H9 (cell line): ENCODE measurements at regions not wholly inside any gene's neighbourhood (a gene's known extent, or its start where the extent isn't known, plus 50 kb on each side); places are given as distances from the start of the nearest gene placed in this dataset.

Experiments
- DNase-seq: peaks from one replicate; pipeline ENCODE4 v3.0.0-alpha.2; 2017
- H2AFZ ChIP-seq: one replicate; pipeline ENCODE4 v1.6.1; 2013; ENCODE audit warnings: mild to moderate bottlenecking, low read length, control low read depth, moderate library complexity
- H2AK5ac ChIP-seq: 2 replicates; pipeline ENCODE4 v1.6.1; 2013; ENCODE audit warnings: low read length, control low read depth, mixed read lengths; ENCODE audit not compliant: insufficient read length
- H2BK120ac ChIP-seq: one replicate; pipeline ENCODE4 v1.6.1; 2013; ENCODE audit warnings: low read depth, mild to moderate bottlenecking, low read length, control low read depth, inconsistent platforms; ENCODE audit not compliant: poor library complexity, severe bottlenecking
- H2BK12ac ChIP-seq: 2 replicates; pipeline ENCODE4 v1.6.1; 2013; ENCODE audit warnings: low read length, control low read depth, mixed read lengths, low read depth; ENCODE audit not compliant: insufficient read length
- H2BK15ac ChIP-seq: 2 replicates; pipeline ENCODE4 v1.6.1; 2013; ENCODE audit warnings: low read depth, low read length, control low read depth
- H2BK20ac ChIP-seq: one replicate; pipeline ENCODE4 v1.6.1; 2013; ENCODE audit warnings: low read depth, mild to moderate bottlenecking, low read length, control low read depth, inconsistent platforms; ENCODE audit not compliant: poor library complexity, severe bottlenecking
- H2BK5ac ChIP-seq: 2 replicates; pipeline ENCODE4 v1.6.1; 2013; ENCODE audit warnings: low read length, control low read depth, mixed read lengths; ENCODE audit not compliant: insufficient read length
- H3K14ac ChIP-seq: 2 replicates; pipeline ENCODE4 v1.6.1; 2013; ENCODE audit warnings: low read length, control low read depth; ENCODE audit not compliant: insufficient read depth
- H3K18ac ChIP-seq: 2 replicates; pipeline ENCODE4 v1.6.1; 2013; ENCODE audit warnings: low read depth, mild to moderate bottlenecking, mixed read lengths, low read length, control low read depth; ENCODE audit not compliant: insufficient read length
- H3K23ac ChIP-seq: 2 replicates; pipeline ENCODE4 v1.6.1; 2013; ENCODE audit warnings: low read length, control low read depth, mixed read lengths, low read depth; ENCODE audit not compliant: insufficient read length
- H3K23me2 ChIP-seq: 2 replicates; pipeline ENCODE4 v1.6.1; 2013; ENCODE audit warnings: low read depth, mild to moderate bottlenecking, mixed read lengths, low read length, control low read depth; ENCODE audit not compliant: insufficient read length, poor library complexity, severe bottlenecking
- H3K27ac ChIP-seq: 2 replicates; pipeline ENCODE4 v1.5.1; 2013; ENCODE audit warnings: low read length, control low read depth, mixed read lengths, low read depth; ENCODE audit not compliant: insufficient read length
- H3K27me3 ChIP-seq: 2 replicates; pipeline ENCODE4 v1.6.1; 2013; ENCODE audit warnings: low read length, control low read depth, inconsistent platforms; ENCODE audit not compliant: insufficient read depth
- H3K4ac ChIP-seq: 2 replicates; pipeline ENCODE4 v1.6.1; 2013; ENCODE audit warnings: low read depth, mild to moderate bottlenecking, control low read depth, inconsistent platforms, low read length, moderate library complexity
- H3K4me1 ChIP-seq: 2 replicates; pipeline ENCODE4 v1.6.1; 2013; ENCODE audit warnings: low read length, control low read depth, inconsistent platforms; ENCODE audit not compliant: insufficient read depth
- H3K4me2 ChIP-seq: 2 replicates; pipeline ENCODE4 v1.6.1; 2013; ENCODE audit warnings: low read length, control low read depth, mixed read lengths; ENCODE audit not compliant: insufficient read length, insufficient read depth
- H3K56ac ChIP-seq: 2 replicates; pipeline ENCODE4 v1.6.1; 2013; ENCODE audit warnings: low read depth, mild to moderate bottlenecking, mixed read lengths, low read length, control low read depth; ENCODE audit not compliant: insufficient read length
- H3K79me1 ChIP-seq: 2 replicates; pipeline ENCODE4 v1.6.1; 2013; ENCODE audit warnings: low read depth, mild to moderate bottlenecking, moderate library complexity, low read length, control low read depth, inconsistent platforms; ENCODE audit not compliant: insufficient read depth, poor library complexity, severe bottlenecking
- H3K79me2 ChIP-seq: 2 replicates; pipeline ENCODE4 v1.6.1; 2013; ENCODE audit warnings: low read length, control low read depth, inconsistent platforms; ENCODE audit not compliant: insufficient read depth
- H3K9ac ChIP-seq: 2 replicates; pipeline ENCODE4 v1.6.1; 2013; ENCODE audit warnings: low read length, control low read depth, mixed read lengths; ENCODE audit not compliant: insufficient read length; ENCODE audit errors: extremely low read depth
- H3K9me3 ChIP-seq: one replicate; pipeline ENCODE4 v1.6.1; 2013; ENCODE audit warnings: low read depth, low read length, inconsistent platforms; ENCODE audit not compliant: control insufficient read depth
- H3T11ph ChIP-seq: one replicate; pipeline ENCODE4 v1.6.1; 2013; ENCODE audit warnings: mild to moderate bottlenecking, low read length, control low read depth, inconsistent platforms
- H4K20me1 ChIP-seq: one replicate; pipeline ENCODE4 v1.6.1; 2013; ENCODE audit not compliant: control insufficient read depth, insufficient read length, insufficient read depth
- H4K5ac ChIP-seq: 2 replicates; pipeline ENCODE4 v1.6.1; 2013; ENCODE audit warnings: low read depth, mild to moderate bottlenecking, mixed read lengths, low read length, control low read depth; ENCODE audit not compliant: insufficient read length
- H4K8ac ChIP-seq: replicated peaks from 2 replicates; pipeline ENCODE4 v1.6.1; 2013; ENCODE audit warnings: low read length, control low read depth, mixed read lengths, low read depth; ENCODE audit not compliant: insufficient read length
- H4K91ac ChIP-seq: 2 replicates; pipeline ENCODE4 v1.6.1; 2013; ENCODE audit warnings: low read depth, mild to moderate bottlenecking, moderate library complexity, mixed read lengths, low read length, control low read depth; ENCODE audit not compliant: insufficient read length
- H3K27ac Mint-ChIP-seq, 3 experiments: 2 replicates in 2 of 3; 3 replicates in 1 of 3; pipeline ENCODE4 v1.8.0; 2020 to 2021; ENCODE audit warnings: mixed read lengths in 3 of 3, mild to moderate bottlenecking in 1 of 3, moderate library complexity in 1 of 3
- H3K27me3 Mint-ChIP-seq: 2 replicates; pipeline ENCODE4 v1.8.0; 2021; ENCODE audit warnings: low read depth, mild to moderate bottlenecking, moderate library complexity, mixed read lengths
- H3K36me3 Mint-ChIP-seq, 3 experiments: 2 replicates in 2 of 3; 3 replicates in 1 of 3; pipeline ENCODE4 v1.8.0; 2020 to 2021; ENCODE audit warnings: low read depth in 3 of 3, mixed read lengths in 3 of 3; ENCODE audit not compliant: insufficient read depth in 1 of 3
- H3K4me1 Mint-ChIP-seq, 2 experiments: 2 replicates each; pipeline ENCODE4 v1.8.0; 2020; ENCODE audit warnings: mixed read lengths in 2 of 2
- H3K4me3 Mint-ChIP-seq, 2 experiments: 2 replicates in 1 of 2; 3 replicates in 1 of 2; pipeline ENCODE4 v1.8.0; 2020 to 2021; ENCODE audit warnings: mild to moderate bottlenecking in 2 of 2, mixed read lengths in 2 of 2, moderate library complexity in 1 of 2
- H3K9me3 Mint-ChIP-seq, 2 experiments: 2 replicates in 1 of 2; 3 replicates in 1 of 2; pipeline ENCODE4 v1.8.0; 2020; ENCODE audit warnings: mild to moderate bottlenecking in 2 of 2, mixed read lengths in 2 of 2, moderate library complexity in 1 of 2
- CTCF ChIP-seq: fragments of 200-600 bp; sonication (generic); conservative IDR thresholded peaks from 3 replicates; pipeline ENCODE4 v1.8.0; 2021; ENCODE audit warnings: antibody characterized with exemption, mild to moderate bottlenecking
- WGBS: extraction: QIAGEN DNeasy Blood & Tissue Kit; methylation state at CpG from one replicate; pipeline ENCODE4 v1.1.7; 2013; ENCODE audit warnings: missing lambda C conversion rate, low lambda C conversion rate, mixed read lengths; ENCODE audit not compliant: insufficient read length; ENCODE audit errors: extremely low coverage; 5-methylcytosine and 5-hydroxymethylcytosine counted together

- H3K4me3 Mint-ChIP-seq, result no peak overlapping the region; a peak in 1 of 5 replicates
- no peak overlapping the region for H2BK120ac ChIP-seq
- H2BK20ac ChIP-seq, result no peak overlapping the region
- H3K27me3 Mint-ChIP-seq, result peaks cover 5% of the 10 kb centered on the region
- H4K91ac ChIP-seq, result no peak overlapping the region
- no peak overlapping the region for H2AK5ac ChIP-seq
- H3K27ac Mint-ChIP-seq, result no peak overlapping the region
- H3K27me3 ChIP-seq, result no peaks in the 10 kb centered on the region
- H3K4me1 ChIP-seq, result no peaks in the 10 kb centered on the region
- no peak overlapping the region for H3K4me2 ChIP-seq
- no CpG with 5 or more reads among the region's 16 CpGs for WGBS
- no peak overlapping the region for H3K27ac ChIP-seq
- H2BK12ac ChIP-seq, result no peak overlapping the region
- H3T11ph ChIP-seq, result no peak overlapping the region
- no peaks in the 10 kb centered on the region for H3K79me1 ChIP-seq
- no peak overlapping the region for H2BK5ac ChIP-seq
- no peak overlapping the region for H4K5ac ChIP-seq
- no peak overlapping the region for H3K9ac ChIP-seq
- no peak overlapping the region for H4K8ac ChIP-seq
- no peak overlapping the region for H3K18ac ChIP-seq
- peaks cover 0 to 2% of the 10 kb centered on the region in 2 experiments; a peak in 1 of 4 replicates for H3K4me1 Mint-ChIP-seq
- H3K36me3 Mint-ChIP-seq, result no peaks in the 10 kb centered on the region; a peak in 1 of 7 replicates
- DNase-seq, result no peak
- H2BK15ac ChIP-seq, result no peak overlapping the region
- no peak overlapping the region for H3K14ac ChIP-seq
- H4K20me1 ChIP-seq, result no peaks in the 10 kb centered on the region
- no peak overlapping the region for H3K23ac ChIP-seq
- no peak overlapping the region for H2AFZ ChIP-seq
- H3K9me3 Mint-ChIP-seq, result peaks cover 0 to 6% of the 10 kb centered on the region in 2 experiments; a peak in 4 of 5 replicates
- H3K56ac ChIP-seq, result no peak overlapping the region
- H3K9me3 ChIP-seq, result no peaks in the 10 kb centered on the region
- H3K23me2 ChIP-seq, result no peaks in the 10 kb centered on the region
- no peak for TF ChIP-seq CTCF
- no peak overlapping the region for H3K4ac ChIP-seq
- H3K79me2 ChIP-seq, result no peaks in the 10 kb centered on the region
Observed at GRCh38 chr18:78915446-78916008, 64.1 kb upstream of the SALL3 start.
